ENCODE measurements at regions not wholly inside any gene's neighbourhood (a gene's known extent, or its start where the extent isn't known, plus 50 kb on each side); places are given as distances from the start of the nearest gene placed in this dataset.

- Histone ChIP-seq H3K27me3 (no peaks in the 10 kb centered on the region), H3K4me1 (peaks cover 0 to 8% (median 3%) of the 10 kb centered on the region in 4 donors), H3K9me3 (no peaks in the 10 kb centered on the region), H3K36me3 (no peaks in the 10 kb centered on the region), H3K4me3 (no peak overlapping the region), H3K27ac (no peak overlapping the region)
- TF ChIP-seq CTCF (IDR thresholded peaks at IDR 0.05): no peak
- intact Hi-C loops (cut with DNase I; ENCODE audit: low total_unique reads): no loop called here
- DNase-seq: no peak
These were observed 234.1 kb downstream of the SOX4 start for GRCh38 chr6:21827425-21828202.

GRCh38 chr6:21828704-21829103, 235.2 kb downstream of the SOX4 start:
- intact Hi-C loops (cut with DNase I; ENCODE audit: low total_unique reads): no loop called here
- peaks cover 0 to 8% (median 3%) of the 10 kb centered on the region in 4 donors for H3K4me1 ChIP-seq
- H3K27ac ChIP-seq: no peak overlapping the region
- DNase-seq: no peak
- no peaks in the 10 kb centered on the region for H3K9me3 ChIP-seq
- H3K4me3 ChIP-seq: no peak overlapping the region
- H3K36me3 ChIP-seq: no peaks in the 10 kb centered on the region
- no peak for TF ChIP-seq CTCF (IDR thresholded peaks at IDR 0.05)
- no peaks in the 10 kb centered on the region for H3K27me3 ChIP-seq

- no peak for DNase-seq
- no peak for TF ChIP-seq CTCF (IDR thresholded peaks at IDR 0.05)
- Histone ChIP-seq H3K36me3 (no peaks in the 10 kb centered on the region), H3K9me3 (no peaks in the 10 kb centered on the region), H3K27me3 (no peaks in the 10 kb centered on the region), H3K4me3 (no peak overlapping the region), H3K27ac (no peak overlapping the region), H3K4me1 (peaks cover 0 to 8% (median 3%) of the 10 kb centered on the region in 4 donors)
- intact Hi-C loops (cut with DNase I; ENCODE audit: low total_unique reads): no loop called here
These were observed 235.6 kb downstream of the SOX4 start for GRCh38 chr6:21829126-21829525.

GRCh38 chr6:21831521-21832291, 238.2 kb downstream of the SOX4 start:
- TF ChIP-seq CTCF (IDR thresholded peaks at IDR 0.05): no peak
- Histone ChIP-seq H3K4me1 (peaks cover 0 to 8% (median 3%) of the 10 kb centered on the region in 4 donors), H3K27me3 (no peaks in the 10 kb centered on the region), H3K27ac (no peak overlapping the region), H3K9me3 (no peaks in the 10 kb centered on the region), H3K36me3 (no peaks in the 10 kb centered on the region), H3K4me3 (no peak overlapping the region)
- DNase-seq: no peak
- intact Hi-C loops (cut with DNase I; ENCODE audit: low total_unique reads): loop anchor here (5.0 kb wide), 1 partner anchor 1116 kb away; no protein-coding TSS in a partner anchor

- Histone ChIP-seq H3K4me3 (no peak overlapping the region), H3K27me3 (no peaks in the 10 kb centered on the region), H3K4me1 (peaks cover 0 to 8% (median 3%) of the 10 kb centered on the region in 4 donors), H3K27ac (no peak overlapping the region), H3K36me3 (no peaks in the 10 kb centered on the region), H3K9me3 (no peaks in the 10 kb centered on the region)
- no peak for TF ChIP-seq CTCF (IDR thresholded peaks at IDR 0.05)
- no peak for DNase-seq
- intact Hi-C loops (cut with DNase I; ENCODE audit: low total_unique reads): no loop called here
These were observed 242.7 kb downstream of the SOX4 start for GRCh38 chr6:21836277-21836676.
